ENCODE measurements at regions not wholly inside any gene's neighbourhood (a gene's known extent, or its start where the extent isn't known, plus 50 kb on each side); places are given as distances from the start of the nearest gene placed in this dataset.
"Not testable (repeated sequence)": the region's sequence is repeated elsewhere in the genome, so short reads cannot be mapped to it uniquely, and the experiment has no call there.

- no peak for TF ChIP-seq CTCF (IDR thresholded peaks at IDR 0.05; ENCODE audit: borderline replicate concordance, control extremely low read depth, extremely low read depth, insufficient read depth, missing control alignments)
- in situ Hi-C loops (cut with MboI; ENCODE audit: low sequenced_read_pairs, unreplicated experiment) = no loop called here
- DNase-seq (ENCODE audit: low spot score) = no peak
Observed at GRCh38 chr5:38143384-38143783, 115.0 kb upstream of the EGFLAM start.

- in situ Hi-C loops (cut with MboI; ENCODE audit: low sequenced_read_pairs, unreplicated experiment) = no loop called here
- DNase-seq (ENCODE audit: low spot score) = no peak
- TF ChIP-seq CTCF (IDR thresholded peaks at IDR 0.05; ENCODE audit: borderline replicate concordance, control extremely low read depth, extremely low read depth, insufficient read depth, missing control alignments) = no peak
Observed at GRCh38 chr5:38141665-38142064, 116.7 kb upstream of the EGFLAM start.

GRCh38 chr5:38138574-38138973, 119.8 kb upstream of the EGFLAM start:
- in situ Hi-C loops (cut with MboI; ENCODE audit: low sequenced_read_pairs, unreplicated experiment) = no loop called here
- no peak for TF ChIP-seq CTCF (IDR thresholded peaks at IDR 0.05; ENCODE audit: borderline replicate concordance, control extremely low read depth, extremely low read depth, insufficient read depth, missing control alignments)

GRCh38 chr5:38135486-38136039, 122.8 kb upstream of the EGFLAM start:
- TF ChIP-seq CTCF (IDR thresholded peaks at IDR 0.05; ENCODE audit: borderline replicate concordance, control extremely low read depth, extremely low read depth, insufficient read depth, missing control alignments) = no peak
- in situ Hi-C loops (cut with MboI; ENCODE audit: low sequenced_read_pairs, unreplicated experiment) = no loop called here
- DNase-seq (ENCODE audit: low spot score) = no peak

More at GRCh38 chr5:38138574-38138973, 119.8 kb upstream of the EGFLAM start:
- DNase-seq (ENCODE audit: low spot score) = no peak

- TF ChIP-seq CTCF (IDR thresholded peaks at IDR 0.05; ENCODE audit: borderline replicate concordance, control extremely low read depth, extremely low read depth, insufficient read depth, missing control alignments) = no peak
- in situ Hi-C loops (cut with MboI; ENCODE audit: low sequenced_read_pairs, unreplicated experiment) = no loop called here
- no peak for DNase-seq (ENCODE audit: low spot score)
Observed at GRCh38 chr5:38134810-38135209, 123.5 kb upstream of the EGFLAM start.

- in situ Hi-C loops (cut with MboI; ENCODE audit: low sequenced_read_pairs, unreplicated experiment); DNase-seq (ENCODE audit: low spot score): not testable (repeated sequence)
Observed at GRCh38 chr5:38134294-38134693, 124.1 kb upstream of the EGFLAM start.

- DNase-seq (ENCODE audit: low spot score) = no peak
- no peak for TF ChIP-seq CTCF (IDR thresholded peaks at IDR 0.05; ENCODE audit: borderline replicate concordance, control extremely low read depth, extremely low read depth, insufficient read depth, missing control alignments)
- in situ Hi-C loops (cut with MboI; ENCODE audit: low sequenced_read_pairs, unreplicated experiment) = no loop called here
Observed at GRCh38 chr5:38131686-38132085, 126.7 kb upstream of the EGFLAM start.
